Spleen (tissue), 11 donors: ENCODE measurements at regions not wholly inside any gene's neighbourhood (a gene's known extent, or its start where the extent isn't known, plus 50 kb on each side); places are given as distances from the start of the nearest gene placed in this dataset.

Experiments
- DNase-seq: peaks from one replicate; pipeline ENCODE4 v3.0.0-alpha.2; 2020
- H3K27ac ChIP-seq, 8 donors: fragments of 200-600 bp; sonication (generic) in 7 of 8; 1 replicate in 4 of 8; 2 replicates in 4 of 8; pipeline versions ENCODE4 v1.5.0 to v1.8.0; 2016 to 2021; ENCODE audit warnings: inconsistent platforms in 4 of 8, mild to moderate bottlenecking in 4 of 8, moderate library complexity in 1 of 8
- H3K27me3 ChIP-seq, 7 donors: fragments of 200-600 bp; sonication (generic) in 6 of 7; replicated peaks in 1 of 7; 1 replicate in 4 of 7; 2 replicates in 3 of 7; pipeline versions ENCODE4 v1.5.0 to v1.8.0; 2016 to 2021; ENCODE audit warnings: inconsistent platforms in 3 of 7, mild to moderate bottlenecking in 1 of 7
- H3K36me3 ChIP-seq, 6 donors: fragments of 200-600 bp; sonication (generic) in 5 of 6; 1 replicate in 4 of 6; 2 replicates in 2 of 6; pipeline versions ENCODE4 v1.5.0 to v1.8.0; 2016 to 2021; ENCODE audit warnings: inconsistent platforms in 2 of 6
- H3K4me1 ChIP-seq, 6 donors: fragments of 200-600 bp; sonication (generic) in 5 of 6; 1 replicate in 3 of 6; 2 replicates in 3 of 6; pipeline versions ENCODE4 v1.5.0 to v1.8.0; 2016 to 2021; ENCODE audit warnings: inconsistent platforms in 3 of 6
- H3K4me3 ChIP-seq, 8 donors: fragments of 200-600 bp; sonication (generic) in 7 of 8; 1 replicate in 4 of 8; 2 replicates in 4 of 8; pipeline versions ENCODE4 v1.5.0 to v1.8.0; 2016 to 2021; ENCODE audit warnings: inconsistent platforms in 4 of 8, mild to moderate bottlenecking in 4 of 8, moderate library complexity in 2 of 8
- H3K9me3 ChIP-seq, 8 donors: fragments of 200-600 bp; sonication (generic) in 7 of 8; 1 replicate in 4 of 8; 2 replicates in 4 of 8; pipeline versions ENCODE4 v1.5.0 to v1.8.0; 2016 to 2021; ENCODE audit warnings: inconsistent platforms in 4 of 8
- CTCF ChIP-seq, 11 experiments: fragments of 200-600 bp in 7 of 11; fragments of 450-650 bp in 4 of 11; sonication (generic) in 4 of 11; IDR thresholded peaks in 8 of 11; conservative IDR thresholded peaks in 3 of 11; 1 replicate in 7 of 11; 2 replicates in 4 of 11; pipeline versions ENCODE4 v1.4.0 to v1.8.0; 2016 to 2021; ENCODE audit warnings: antibody characterized with exemption in 11 of 11, inconsistent platforms in 4 of 11, mild to moderate bottlenecking in 1 of 11
- POLR2A ChIP-seq, 3 donors: fragments of 450-650 bp; IDR thresholded peaks; one replicate each; pipeline ENCODE4 v1.5.1; 2017; ENCODE audit warnings: antibody characterized with exemption in 3 of 3, mild to moderate bottlenecking in 1 of 3
- POLR2AphosphoS5 ChIP-seq, 3 donors: sonication (generic); formaldehyde crosslinking; IDR thresholded peaks; one replicate each; pipeline ENCODE4 v1.5.1; 2017; ENCODE audit warnings: antibody characterized with exemption in 3 of 3
- WGBS, 5 donors: extraction: QIAGEN DNeasy Blood & Tissue Kit in 3 of 5; methylation state at CpG; one replicate each; pipeline versions ENCODE4 v1.1.5 to v1.1.7; 2013 to 2018; 5-methylcytosine and 5-hydroxymethylcytosine counted together
- intact Hi-C: fragments of 100-400 bp; cut with DNase I; formaldehyde crosslinking; loops from one replicate; pipeline ENCODE4 v1.15.0; 2023; ENCODE audit warnings: low total_unique reads
- donor health status: healthy with polysubstance abuse.
- donor health status: DM: no; HTN: no; CAD: no; lungs with moderate emphysema.
- donor health status: DM: no; HTN: no; CAD: no.
- donor health status: Bipolar disorder and iron deficiency.
- donor health status: healthy.
- donor health status: DM: no; HTN: no; CAD: no.
- donor health status: DM: yes; HTN: yes; CAD: no.

- Histone ChIP-seq H3K4me3 (no peak overlapping the region), H3K36me3 (no peaks in the 10 kb centered on the region), H3K9me3 (peaks cover 0 to 4% (median 0%) of the 10 kb centered on the region in 8 donors), H3K27ac (no peak overlapping the region), H3K4me1 (no peaks in the 10 kb centered on the region), H3K27me3 (no peaks in the 10 kb centered on the region)
- no peak for TF ChIP-seq POLR2A (IDR thresholded peaks at IDR 0.05)
- no peak for TF ChIP-seq POLR2AphosphoS5 (IDR thresholded peaks at IDR 0.05)
- TF ChIP-seq CTCF (IDR thresholded peaks at IDR 0.05 in 8 of 11, conservative IDR thresholded peaks at IDR 0.05 in 3 of 11), result no peak
- DNase-seq, result no peak
- 62 to 88% (median 74%) methylated on average over 4 of the region's 4 CpGs for WGBS, 5 donors
- intact Hi-C loops, result no loop called here
Observed at GRCh38 chr14:97554597-97554996, 757.4 kb downstream of the VRK1 start.

GRCh38 chr14:97564334-97564733 lies 767.2 kb downstream of the VRK1 start:
- 69 to 78% (median 74%) methylated on average over 3 of the region's 3 CpGs for WGBS, 5 donors
- Histone ChIP-seq H3K27me3 (no peaks in the 10 kb centered on the region), H3K4me3 (no peak overlapping the region), H3K4me1 (no peaks in the 10 kb centered on the region), H3K9me3 (peaks cover 0 to 15% (median 2%) of the 10 kb centered on the region in 8 donors), H3K36me3 (no peaks in the 10 kb centered on the region), H3K27ac (no peak overlapping the region)
- DNase-seq, result no peak
- TF ChIP-seq POLR2AphosphoS5 (IDR thresholded peaks at IDR 0.05) (no peak), CTCF (IDR thresholded peaks at IDR 0.05 in 8 of 11, conservative IDR thresholded peaks at IDR 0.05 in 3 of 11) (no peak), POLR2A (IDR thresholded peaks at IDR 0.05) (no peak)
- intact Hi-C loops, result no loop called here

- intact Hi-C loops, result no loop called here
- H3K4me1 ChIP-seq, result no peaks in the 10 kb centered on the region
- H3K36me3 ChIP-seq, result no peaks in the 10 kb centered on the region
- TF ChIP-seq POLR2A (IDR thresholded peaks at IDR 0.05) (no peak), CTCF (IDR thresholded peaks at IDR 0.05 in 8 of 11, conservative IDR thresholded peaks at IDR 0.05 in 3 of 11) (no peak), POLR2AphosphoS5 (IDR thresholded peaks at IDR 0.05) (no peak)
- H3K9me3 ChIP-seq, result peaks cover 0 to 5% (median 0%) of the 10 kb centered on the region in 8 donors
- 90 to 96% (median 94%) methylated on average over 5 of the region's 5 CpGs for WGBS, 5 donors
- no peak for DNase-seq
- no peaks in the 10 kb centered on the region for H3K27me3 ChIP-seq
- H3K27ac ChIP-seq, result peak overlapping the region in 3 of 8 donors; percentile 55 to 68 (median 68)
- peak overlapping the region in 1 of 8 donors; percentile 21 for H3K4me3 ChIP-seq
Observed at GRCh38 chr14:97571201-97571600, 774.0 kb downstream of the VRK1 start.

GRCh38 chr14:97571866-97572555 lies 774.8 kb downstream of the VRK1 start:
- Histone ChIP-seq H3K9me3 (peaks cover 0 to 5% (median 0%) of the 10 kb centered on the region in 8 donors), H3K4me1 (no peaks in the 10 kb centered on the region), H3K4me3 (no peak overlapping the region), H3K27ac (peak overlapping the region in 4 of 8 donors; percentile 0 to 68 (median 65)), H3K36me3 (no peaks in the 10 kb centered on the region), H3K27me3 (no peaks in the 10 kb centered on the region)
- TF ChIP-seq POLR2AphosphoS5 (IDR thresholded peaks at IDR 0.05) (peak in 1 of 3 donors; percentile 39), POLR2A (IDR thresholded peaks at IDR 0.05) (no peak), CTCF (IDR thresholded peaks at IDR 0.05 in 8 of 11, conservative IDR thresholded peaks at IDR 0.05 in 3 of 11) (no peak)
- intact Hi-C loops, result no loop called here
- peak; percentile 72 for DNase-seq
- 40 to 63% (median 57%) methylated on average over 5 of the region's 5 CpGs for WGBS, 5 donors
